HepG2 (cell line): ENCODE measurements at regions not wholly inside any gene's neighbourhood (a gene's known extent, or its start where the extent isn't known, plus 50 kb on each side); places are given as distances from the start of the nearest gene placed in this dataset.

Experiments used
- ATAC-seq: fragments of 200-7000 bp; cut with Tn5 transposase; 3 replicates; pipeline ENCODE4 v1.9.1; 2020; ENCODE audit warnings: mild to moderate bottlenecking, moderate library complexity
- BruUV-seq: library from RNA; stranded (reverse); fragments of 400-500 nt; replicated peaks from 2 replicates; lab custom pipeline; 2021; lab: Mats Ljungman, UMichigan
- CTCF ChIA-PET: fragments of 300-600 bp; formaldehyde crosslinking; extraction: SDS; loops from one replicate; lab custom pipeline; 2021; ENCODE audit warnings: low total read pairs, inconsistent platforms, low intra/inter-chr PET ratio; lab: Yijun Ruan, JAX
- POLR2A ChIA-PET: fragments of 350-600 bp; sonication (Branson Sonifier 250); formaldehyde crosslinking; loops from one replicate; lab custom pipeline; 2020; ENCODE audit warnings: antibody characterized with exemption, inconsistent platforms; lab: Yijun Ruan, JAX
- DNase-seq: peaks from one replicate; pipeline ENCODE4 v3.0.0-alpha.2; 2015; ENCODE audit warnings: low spot score
- FAIRE-seq: peaks from 3 replicates; lab custom pipeline; 2011; peaks lifted over from hg19 to GRCh38; lab: Jason Lieb, UNC
- H2AFZ ChIP-seq: one replicate; pipeline ENCODE4 v1.6.1; 2011; ENCODE audit warnings: low read length, inconsistent platforms
- H3K27ac ChIP-seq: fragments of 300-600 bp; 3 replicates; pipeline ENCODE4 v1.8.0; 2011; ENCODE audit warnings: mixed run types, mild to moderate bottlenecking, mixed read lengths, low read length, inconsistent platforms; ENCODE audit not compliant: insufficient read depth; ENCODE audit errors: extremely low read length
- H3K27me3 ChIP-seq, 2 experiments: fragments of 200-600 bp in 1 of 2; 2 replicates in 1 of 2; 3 replicates in 1 of 2; pipeline versions ENCODE4 v1.6.0 to v1.8.0; 2011; ENCODE audit warnings: low read length in 2 of 2, mild to moderate bottlenecking in 2 of 2, moderate library complexity in 2 of 2, inconsistent platforms in 1 of 2; ENCODE audit not compliant: insufficient read depth in 2 of 2, control insufficient read depth in 1 of 2
- H3K36me3 ChIP-seq, 2 experiments: fragments of 200-600 bp in 1 of 2; replicated peaks in 1 of 2; 2 replicates in 1 of 2; 3 replicates in 1 of 2; pipeline versions ENCODE4 v1.5.1 to v1.8.0; 2011; ENCODE audit warnings: low read length in 2 of 2, inconsistent platforms in 1 of 2; ENCODE audit not compliant: insufficient read depth in 2 of 2, control insufficient read depth in 1 of 2
- H3K4me1 ChIP-seq: 2 replicates; pipeline ENCODE4 v1.5.1; 2012; ENCODE audit warnings: low read length, inconsistent platforms; ENCODE audit not compliant: insufficient read depth
- H3K4me2 ChIP-seq: 2 replicates; pipeline ENCODE4 v1.6.0; 2011; ENCODE audit warnings: low read depth, low read length, inconsistent platforms
- H3K4me3 ChIP-seq, 3 experiments: fragments of 200-600 bp in 1 of 3; sonication (generic), shearing (Covaris generic) in 1 of 3; replicated peaks in 1 of 3; 2 replicates each; pipeline ENCODE4 v1.5.1; 2011 to 2016; ENCODE audit warnings: low read length in 3 of 3, inconsistent platforms in 2 of 3, low read depth in 2 of 3, mild to moderate bottlenecking in 2 of 3, control low read depth in 1 of 3, mixed read lengths in 1 of 3; ENCODE audit not compliant: insufficient read depth in 1 of 3
- H3K79me2 ChIP-seq: one replicate; pipeline ENCODE4 v1.6.1; 2011; ENCODE audit warnings: low read length, inconsistent platforms; ENCODE audit not compliant: insufficient read depth
- H3K9ac ChIP-seq: 2 replicates; pipeline ENCODE4 v1.6.0; 2011; ENCODE audit warnings: mild to moderate bottlenecking, low read depth, low read length, inconsistent platforms; ENCODE audit not compliant: insufficient read depth
- H3K9me3 ChIP-seq: 2 replicates; pipeline ENCODE4 v1.5.1; 2012; ENCODE audit warnings: mild to moderate bottlenecking, low read length
- H4K20me1 ChIP-seq: 2 replicates; pipeline ENCODE4 v1.6.0; 2011; ENCODE audit warnings: inconsistent platforms, mild to moderate bottlenecking, low read length, moderate library complexity; ENCODE audit not compliant: insufficient read depth
- MED8 ChIP-seq: sonication (generic); formaldehyde crosslinking; IDR thresholded peaks from 2 replicates; pipeline ENCODE4 v1.8.1; 2023; ENCODE audit warnings: mild to moderate bottlenecking, missing genetic modification reagents; ENCODE audit not compliant: insufficient replicate concordance
- NFIC ChIP-seq: IDR thresholded peaks from 2 replicates; pipeline ENCODE4 v1.6.1; 2012; ENCODE audit warnings: mild to moderate bottlenecking, low read length, inconsistent platforms
- SAP130 ChIP-seq: IDR thresholded peaks from 2 replicates; pipeline ENCODE4 v1.6.1; 2016; ENCODE audit warnings: low read depth
- SRY ChIP-seq: sonication (generic); formaldehyde crosslinking; IDR thresholded peaks from 2 replicates; pipeline ENCODE4 v1.8.0; 2022; ENCODE audit warnings: mild to moderate bottlenecking, missing genetic modification reagents
- ZFP1 ChIP-seq: IDR thresholded peaks from 2 replicates; pipeline ENCODE4 v1.6.1; 2016
- WGBS: methylation state at CpG from one replicate; pipeline ENCODE4 v1.1.6; 2017; ENCODE audit warnings: low lambda C conversion rate; 5-methylcytosine and 5-hydroxymethylcytosine counted together
- in situ Hi-C: cut with HindIII; loops from 2 replicates; pipeline ENCODE4 v1.10.0; 2017; ENCODE audit warnings: low pct_unique_long_range_greater_than_20kb; ENCODE audit not compliant: extremely low pct_ligation_motif_present
- intact Hi-C: fragments of 100-400 bp; cut with micrococcal nuclease; formaldehyde crosslinking; loops from one replicate; pipeline ENCODE4 v1.10.0; 2022; ENCODE audit not compliant: unreplicated experiment
- TF ChIP-seq, protein P1 (sequence below): sonication (generic); formaldehyde crosslinking; IDR thresholded peaks from 2 replicates; pipeline ENCODE4 v1.5.0; 2020; ENCODE audit warnings: missing genetic modification reagents
- TF ChIP-seq, protein P2 (sequence below): sonication (generic); formaldehyde crosslinking; IDR thresholded peaks from 2 replicates; pipeline ENCODE4 v1.5.0; 2020; ENCODE audit warnings: mild to moderate bottlenecking, missing genetic modification reagents, moderate library complexity
- TF ChIP-seq, protein P3 (sequence below): sonication (generic); formaldehyde crosslinking; IDR thresholded peaks from 2 replicates; pipeline ENCODE4 v1.4.0; 2020; ENCODE audit warnings: low read depth, missing genetic modification reagents
- TF ChIP-seq, protein P4 (sequence below): sonication (generic); formaldehyde crosslinking; IDR thresholded peaks from 2 replicates; pipeline ENCODE4 v1.8.0; 2022; ENCODE audit warnings: missing genetic modification reagents, mild to moderate bottlenecking, borderline replicate concordance

DNA sequence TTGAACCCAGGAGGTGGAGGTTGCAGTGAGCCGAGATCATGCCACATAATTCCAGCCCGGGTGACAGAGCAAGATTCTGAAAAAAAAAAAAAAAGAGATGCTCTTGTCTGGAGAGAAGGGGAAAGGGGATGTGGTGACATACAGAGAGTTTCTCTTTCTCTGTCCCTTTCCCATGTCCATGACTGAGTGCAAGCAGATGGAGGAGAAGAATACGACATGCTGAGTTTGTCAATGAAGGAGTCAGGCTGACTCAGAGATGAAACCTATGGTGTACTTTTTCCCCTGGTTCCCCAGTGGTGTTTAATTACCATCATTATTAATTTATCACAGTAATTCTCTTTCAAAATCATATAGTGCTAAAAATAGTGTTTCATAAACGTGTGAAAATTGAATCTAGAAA is 448.8 kb downstream of the FOXO1 start:
- intact Hi-C loops, result loop anchor here (1.0 kb wide), 1 partner anchor 39 kb away; no protein-coding TSS in a partner anchor
- TF ChIP-seq, protein P1, sequence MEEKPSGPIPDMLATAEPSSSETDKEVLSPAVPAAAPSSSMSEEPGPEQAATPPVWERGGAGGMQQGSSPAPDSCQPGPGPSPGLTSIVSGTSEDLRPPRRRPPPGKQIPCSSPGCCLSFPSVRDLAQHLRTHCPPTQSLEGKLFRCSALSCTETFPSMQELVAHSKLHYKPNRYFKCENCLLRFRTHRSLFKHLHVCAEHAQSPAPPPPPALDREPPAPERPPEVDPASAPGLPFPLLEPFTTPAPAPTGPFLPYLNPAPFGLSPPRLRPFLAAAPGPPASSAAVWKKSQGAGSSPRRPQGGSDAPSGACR (CRISPR knock-in tag), result no peak
- no peak for TF ChIP-seq MED8 (CRISPR knock-in tag)
- TF ChIP-seq, protein P2, sequence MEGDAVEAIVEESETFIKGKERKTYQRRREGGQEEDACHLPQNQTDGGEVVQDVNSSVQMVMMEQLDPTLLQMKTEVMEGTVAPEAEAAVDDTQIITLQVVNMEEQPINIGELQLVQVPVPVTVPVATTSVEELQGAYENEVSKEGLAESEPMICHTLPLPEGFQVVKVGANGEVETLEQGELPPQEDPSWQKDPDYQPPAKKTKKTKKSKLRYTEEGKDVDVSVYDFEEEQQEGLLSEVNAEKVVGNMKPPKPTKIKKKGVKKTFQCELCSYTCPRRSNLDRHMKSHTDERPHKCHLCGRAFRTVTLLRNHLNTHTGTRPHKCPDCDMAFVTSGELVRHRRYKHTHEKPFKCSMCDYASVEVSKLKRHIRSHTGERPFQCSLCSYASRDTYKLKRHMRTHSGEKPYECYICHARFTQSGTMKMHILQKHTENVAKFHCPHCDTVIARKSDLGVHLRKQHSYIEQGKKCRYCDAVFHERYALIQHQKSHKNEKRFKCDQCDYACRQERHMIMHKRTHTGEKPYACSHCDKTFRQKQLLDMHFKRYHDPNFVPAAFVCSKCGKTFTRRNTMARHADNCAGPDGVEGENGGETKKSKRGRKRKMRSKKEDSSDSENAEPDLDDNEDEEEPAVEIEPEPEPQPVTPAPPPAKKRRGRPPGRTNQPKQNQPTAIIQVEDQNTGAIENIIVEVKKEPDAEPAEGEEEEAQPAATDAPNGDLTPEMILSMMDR (CRISPR knock-in tag), result no peak
- TF ChIP-seq, protein P3, sequence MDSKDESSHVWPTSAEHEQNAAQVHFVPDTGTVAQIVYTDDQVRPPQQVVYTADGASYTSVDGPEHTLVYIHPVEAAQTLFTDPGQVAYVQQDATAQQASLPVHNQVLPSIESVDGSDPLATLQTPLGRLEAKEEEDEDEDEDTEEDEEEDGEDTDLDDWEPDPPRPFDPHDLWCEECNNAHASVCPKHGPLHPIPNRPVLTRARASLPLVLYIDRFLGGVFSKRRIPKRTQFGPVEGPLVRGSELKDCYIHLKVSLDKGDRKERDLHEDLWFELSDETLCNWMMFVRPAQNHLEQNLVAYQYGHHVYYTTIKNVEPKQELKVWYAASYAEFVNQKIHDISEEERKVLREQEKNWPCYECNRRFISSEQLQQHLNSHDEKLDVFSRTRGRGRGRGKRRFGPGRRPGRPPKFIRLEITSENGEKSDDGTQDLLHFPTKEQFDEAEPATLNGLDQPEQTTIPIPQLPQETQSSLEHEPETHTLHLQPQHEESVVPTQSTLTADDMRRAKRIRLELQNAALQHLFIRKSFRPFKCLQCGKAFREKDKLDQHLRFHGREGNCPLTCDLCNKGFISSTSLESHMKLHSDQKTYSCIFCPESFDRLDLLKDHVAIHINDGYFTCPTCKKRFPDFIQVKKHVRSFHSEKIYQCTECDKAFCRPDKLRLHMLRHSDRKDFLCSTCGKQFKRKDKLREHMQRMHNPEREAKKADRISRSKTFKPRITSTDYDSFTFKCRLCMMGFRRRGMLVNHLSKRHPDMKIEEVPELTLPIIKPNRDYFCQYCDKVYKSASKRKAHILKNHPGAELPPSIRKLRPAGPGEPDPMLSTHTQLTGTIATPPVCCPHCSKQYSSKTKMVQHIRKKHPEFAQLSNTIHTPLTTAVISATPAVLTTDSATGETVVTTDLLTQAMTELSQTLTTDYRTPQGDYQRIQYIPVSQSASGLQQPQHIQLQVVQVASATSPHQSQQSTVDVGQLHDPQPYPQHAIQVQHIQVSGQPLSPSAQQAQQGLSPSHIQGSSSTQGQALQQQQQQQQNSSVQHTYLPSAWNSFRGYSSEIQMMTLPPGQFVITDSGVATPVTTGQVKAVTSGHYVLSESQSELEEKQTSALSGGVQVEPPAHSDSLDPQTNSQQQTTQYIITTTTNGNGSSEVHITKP (CRISPR knock-in tag), result no peak
- TF ChIP-seq ZFP1 (CRISPR knock-in tag), result no peak
- TF ChIP-seq SAP130, result no peak
- TF ChIP-seq, protein P4, sequence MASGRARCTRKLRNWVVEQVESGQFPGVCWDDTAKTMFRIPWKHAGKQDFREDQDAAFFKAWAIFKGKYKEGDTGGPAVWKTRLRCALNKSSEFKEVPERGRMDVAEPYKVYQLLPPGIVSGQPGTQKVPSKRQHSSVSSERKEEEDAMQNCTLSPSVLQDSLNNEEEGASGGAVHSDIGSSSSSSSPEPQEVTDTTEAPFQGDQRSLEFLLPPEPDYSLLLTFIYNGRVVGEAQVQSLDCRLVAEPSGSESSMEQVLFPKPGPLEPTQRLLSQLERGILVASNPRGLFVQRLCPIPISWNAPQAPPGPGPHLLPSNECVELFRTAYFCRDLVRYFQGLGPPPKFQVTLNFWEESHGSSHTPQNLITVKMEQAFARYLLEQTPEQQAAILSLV (CRISPR knock-in tag), result no peak
- no peak for TF ChIP-seq NFIC
- TF ChIP-seq SRY, result no peak
- WGBS, result 9% methylated on average over 4 of the region's 4 CpGs

More for the DNA sequence above, 448.8 kb downstream of the FOXO1 start:
- Histone ChIP-seq H3K79me2 (no peaks in the 10 kb centered on the region), H3K4me3 (no peak overlapping the region), H3K36me3 (no peaks in the 10 kb centered on the region), H3K27me3 (no peaks in the 10 kb centered on the region), H3K4me1 (peaks cover 20% of the 10 kb centered on the region), H2AFZ (no peak overlapping the region), H4K20me1 (no peaks in the 10 kb centered on the region), H3K4me2 (no peak overlapping the region), H3K9ac (no peak overlapping the region), H3K27ac (no peak overlapping the region), H3K9me3 (no peaks in the 10 kb centered on the region)
- ATAC-seq (no peak), DNase-seq (no peak), FAIRE-seq (no peak)
- ChIA-PET CTCF (no interaction called here), POLR2A (no interaction called here)
- no TSS peak for BruUV-seq
- in situ Hi-C loops, result no loop called here
